ENCODE measurements at regions not wholly inside any gene's neighbourhood (a gene's known extent, or its start where the extent isn't known, plus 50 kb on each side); places are given as distances from the start of the nearest gene placed in this dataset.

- DNase-seq (ENCODE audit: low read depth) = no peak
- no peak for TF ChIP-seq CTCF (conservative IDR thresholded peaks at IDR 0.05; ENCODE audit: low read length)
- no peak overlapping the region for H3K4me3 ChIP-seq (ENCODE audit: low read length)
Observed at GRCh38 chr4:119861731-119862130, 204.9 kb downstream of the MAD2L1 start.

GRCh38 chr4:119858176-119858575, 208.5 kb downstream of the MAD2L1 start:
- DNase-seq (ENCODE audit: low read depth) = no peak
- H3K4me3 ChIP-seq (ENCODE audit: low read length) = no peak overlapping the region
- TF ChIP-seq CTCF (conservative IDR thresholded peaks at IDR 0.05; ENCODE audit: low read length) = no peak

GRCh38 chr4:119854364-119854763, 212.3 kb downstream of the MAD2L1 start:
- TF ChIP-seq CTCF (conservative IDR thresholded peaks at IDR 0.05; ENCODE audit: low read length) = no peak
- H3K4me3 ChIP-seq (ENCODE audit: low read length) = no peak overlapping the region
- DNase-seq (ENCODE audit: low read depth) = no peak

GRCh38 chr4:119851649-119852048, 215.0 kb downstream of the MAD2L1 start:
- no peak for TF ChIP-seq CTCF (conservative IDR thresholded peaks at IDR 0.05; ENCODE audit: low read length)
- DNase-seq (ENCODE audit: low read depth) = no peak
- H3K4me3 ChIP-seq (ENCODE audit: low read length) = no peak overlapping the region

- H3K4me3 ChIP-seq (ENCODE audit: low read length) = no peak overlapping the region
- no peak for DNase-seq (ENCODE audit: low read depth)
- no peak for TF ChIP-seq CTCF (conservative IDR thresholded peaks at IDR 0.05; ENCODE audit: low read length)
Observed at GRCh38 chr4:119841361-119841760, 212.8 kb upstream of the PDE5A start.

- no peak overlapping the region for H3K4me3 ChIP-seq (ENCODE audit: low read length)
- peak; percentile 1 for DNase-seq (ENCODE audit: low read depth)
- no peak for TF ChIP-seq CTCF (conservative IDR thresholded peaks at IDR 0.05; ENCODE audit: low read length)
Observed at GRCh38 chr4:119835613-119835910, 207.0 kb upstream of the PDE5A start.

- no peak for TF ChIP-seq CTCF (conservative IDR thresholded peaks at IDR 0.05; ENCODE audit: low read length)
- no peak overlapping the region for H3K4me3 ChIP-seq (ENCODE audit: low read length)
- no peak for DNase-seq (ENCODE audit: low read depth)
Observed at GRCh38 chr4:119834906-119835612, 206.5 kb upstream of the PDE5A start.
